GM12872 (cell line): ENCODE measurements at regions not wholly inside any gene's neighbourhood (a gene's known extent, or its start where the extent isn't known, plus 50 kb on each side); places are given as distances from the start of the nearest gene placed in this dataset.

ENCODE experiments used
- CTCF ChIP-seq: IDR thresholded peaks from 3 replicates; pipeline ENCODE4 v1.5.1; 2011; ENCODE audit warnings: low read depth, mild to moderate bottlenecking, low read length, moderate library complexity; ENCODE audit not compliant: insufficient read depth

- TF ChIP-seq CTCF: no peak
Measured at GRCh38 chr2:17398770-17399169, 119.5 kb downstream of the RAD51AP2 start.

- no peak for TF ChIP-seq CTCF
Measured at GRCh38 chr2:17388798-17389197, 129.4 kb downstream of the RAD51AP2 start.

GRCh38 chr2:17387591-17387990 is 130.6 kb downstream of the RAD51AP2 start:
- no peak for TF ChIP-seq CTCF

- no peak for TF ChIP-seq CTCF
Measured at GRCh38 chr2:17386771-17387170, 131.5 kb downstream of the RAD51AP2 start.

- TF ChIP-seq CTCF: no peak
Measured at GRCh38 chr2:17380003-17380402, 138.2 kb downstream of the RAD51AP2 start.

- no peak for TF ChIP-seq CTCF
Measured at GRCh38 chr2:17375262-17375661, 143.0 kb downstream of the RAD51AP2 start.

- TF ChIP-seq CTCF: no peak
Measured at GRCh38 chr2:17373741-17374140, 144.5 kb downstream of the RAD51AP2 start.

GRCh38 chr2:17373041-17373440 is 145.2 kb downstream of the RAD51AP2 start:
- TF ChIP-seq CTCF: no peak
